Upper lobe of left lung (tissue), 6 donors: ENCODE measurements at regions not wholly inside any gene's neighbourhood (a gene's known extent, or its start where the extent isn't known, plus 50 kb on each side); places are given as distances from the start of the nearest gene placed in this dataset.
"Not testable (repeated sequence)": the region's sequence is repeated elsewhere in the genome, so short reads cannot be mapped to it uniquely, and the experiment has no call there.

Source experiments
- ATAC-seq, 2 donors: fragments of 200-7000 bp; cut with Tn5 transposase; one replicate each; pipeline ENCODE4 v1.9.1; 2022; ENCODE audit warnings: mild to moderate bottlenecking in 2 of 2, moderate library complexity in 2 of 2; ENCODE audit not compliant: low FRiP score in 2 of 2
- DNase-seq, 2 donors: peaks; one replicate each; pipeline ENCODE4 v3.0.0-alpha.2; 2019 to 2020
- H3K27ac ChIP-seq, 4 donors: fragments of 200-600 bp; sonication (generic); one replicate each; pipeline ENCODE4 v1.5.1; 2016 to 2019
- H3K27me3 ChIP-seq, 4 donors: fragments of 200-600 bp; sonication (generic); one replicate each; pipeline ENCODE4 v1.5.1; 2017 to 2019
- H3K36me3 ChIP-seq, 4 donors: fragments of 200-600 bp; sonication (generic); one replicate each; pipeline ENCODE4 v1.5.1; 2016 to 2019
- H3K4me1 ChIP-seq, 4 donors: fragments of 200-600 bp; sonication (generic); one replicate each; pipeline ENCODE4 v1.5.1; 2018 to 2019
- H3K4me3 ChIP-seq, 4 donors: fragments of 200-600 bp; sonication (generic); one replicate each; pipeline ENCODE4 v1.5.1; 2017 to 2019; ENCODE audit warnings: mild to moderate bottlenecking in 2 of 4, moderate library complexity in 1 of 4
- H3K9me3 ChIP-seq, 4 donors: fragments of 200-600 bp; sonication (generic); one replicate each; pipeline ENCODE4 v1.5.1; 2018 to 2019
- CTCF ChIP-seq, 6 experiments: fragments of 450-650 bp in 4 of 6; fragments of 200-600 bp in 2 of 6; sonication (generic) in 2 of 6; IDR thresholded peaks; one replicate each; pipeline ENCODE4 v1.5.1; 2016 to 2019; ENCODE audit warnings: antibody characterized with exemption in 6 of 6
- EP300 ChIP-seq, 4 donors: sonication (generic); formaldehyde crosslinking; IDR thresholded peaks; one replicate each; pipeline ENCODE4 v1.5.1; 2017; ENCODE audit warnings: antibody characterized with exemption in 4 of 4, control low read depth in 2 of 4
- POLR2A ChIP-seq, 4 donors: fragments of 450-650 bp; IDR thresholded peaks; one replicate each; pipeline ENCODE4 v1.5.1; 2016 to 2017; ENCODE audit warnings: antibody characterized with exemption in 4 of 4, mild to moderate bottlenecking in 2 of 4
- POLR2AphosphoS5 ChIP-seq, 2 donors: sonication (generic); formaldehyde crosslinking; IDR thresholded peaks; one replicate each; pipeline ENCODE4 v1.5.1; 2017; ENCODE audit warnings: antibody characterized with exemption in 2 of 2
- WGBS, 2 donors: methylation state at CpG; one replicate each; pipeline ENCODE4 v1.1.5; 2017 to 2018; 5-methylcytosine and 5-hydroxymethylcytosine counted together
- donor health status: DM: no; HTN: no; CAD: no; lungs with moderate emphysema.
- donor health status: DM: no; HTN: yes; CAD: no; lungs with severe emphysema.

- Histone ChIP-seq H3K27ac (no peak overlapping the region), H3K36me3 (no peaks in the 10 kb centered on the region), H3K4me3 (no peak overlapping the region), H3K4me1 (no peaks in the 10 kb centered on the region), H3K27me3 (no peaks in the 10 kb centered on the region), H3K9me3 (no peaks in the 10 kb centered on the region)
- ATAC-seq, result peak; percentile 67 to 86
- TF ChIP-seq CTCF (IDR thresholded peaks at IDR 0.05) (no peak), POLR2AphosphoS5 (IDR thresholded peaks at IDR 0.05) (no peak), POLR2A (IDR thresholded peaks at IDR 0.05) (no peak)
- WGBS, 2 donors, result 48 to 67% methylated on average over 12 to 15 of the region's 15 CpGs
- DNase-seq, result peak; percentile 40 to 74
Measured at GRCh38 chr6:118377711-118378414, 170.2 kb upstream of the PLN start.

DNA sequence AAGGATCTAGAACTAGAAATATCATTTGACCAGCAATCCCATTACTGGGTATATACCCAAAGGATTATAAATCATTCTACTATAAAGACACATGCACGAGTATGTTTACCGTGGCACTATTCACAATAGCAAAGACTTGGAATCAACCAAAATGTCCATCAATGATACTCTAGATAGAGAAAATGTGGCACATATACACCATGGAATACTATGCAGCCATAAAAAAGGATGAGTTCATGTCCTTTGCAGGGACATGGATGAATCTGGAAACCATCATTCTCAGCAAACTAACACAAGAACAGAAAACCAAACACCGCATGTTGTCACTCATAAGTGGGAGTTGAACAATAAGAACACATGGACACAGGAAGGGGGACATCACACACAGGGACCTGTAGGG is 167.5 kb upstream of the PLN start:
- not testable (repeated sequence) for H3K27me3 ChIP-seq, H3K4me1 ChIP-seq, H3K36me3 ChIP-seq, H3K27ac ChIP-seq, H3K9me3 ChIP-seq, ATAC-seq, DNase-seq, H3K4me3 ChIP-seq
- 97 to 98% methylated on average over 3 of the region's 3 CpGs for WGBS, 2 donors

- no peaks in the 10 kb centered on the region for H3K36me3 ChIP-seq
- no peak overlapping the region for H3K27ac ChIP-seq
- H3K4me3 ChIP-seq, result no peak overlapping the region
- no peaks in the 10 kb centered on the region for H3K9me3 ChIP-seq
- no peaks in the 10 kb centered on the region for H3K27me3 ChIP-seq
- no peak for ATAC-seq
- H3K4me1 ChIP-seq, result no peaks in the 10 kb centered on the region
- WGBS, 2 donors, result 39 to 49% methylated on average over 3 of the region's 3 CpGs
- TF ChIP-seq POLR2AphosphoS5 (IDR thresholded peaks at IDR 0.05), result no peak
- no peak for TF ChIP-seq CTCF (IDR thresholded peaks at IDR 0.05)
- no peak for DNase-seq
Measured at GRCh38 chr6:118382126-118382525, 166.0 kb upstream of the PLN start.

GRCh38 chr6:118383924-118384323 is 164.2 kb upstream of the PLN start:
- ATAC-seq (no peak), DNase-seq (no peak)
- WGBS, 2 donors, result 95 to 100% methylated on average over 1 of the region's 1 CpG

DNA sequence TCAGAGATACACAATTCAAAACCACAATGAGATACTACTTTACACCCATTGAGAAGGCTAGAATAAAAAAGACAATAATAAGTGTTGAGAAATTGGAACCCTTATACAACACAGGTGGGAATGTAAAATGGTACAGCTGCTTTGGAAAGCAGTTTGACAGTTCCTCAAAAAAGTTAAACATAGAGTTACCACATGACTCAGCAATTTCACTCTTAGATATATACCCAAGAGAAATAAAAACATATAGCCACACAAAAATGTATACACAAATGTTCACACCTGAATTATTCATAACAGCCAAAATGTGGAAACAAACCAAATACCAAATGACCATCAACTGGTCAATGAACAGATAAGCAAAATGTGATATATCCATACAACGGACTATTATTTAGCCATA is 161.1 kb upstream of the PLN start:
- no peak for DNase-seq
- Histone ChIP-seq H3K4me3 (no peak overlapping the region), H3K9me3 (no peaks in the 10 kb centered on the region), H3K4me1 (no peaks in the 10 kb centered on the region), H3K27me3 (no peaks in the 10 kb centered on the region), H3K36me3 (no peaks in the 10 kb centered on the region), H3K27ac (no peak overlapping the region)
- TF ChIP-seq POLR2AphosphoS5 (IDR thresholded peaks at IDR 0.05), result no peak
- TF ChIP-seq POLR2A (IDR thresholded peaks at IDR 0.05), result no peak
- no peak for TF ChIP-seq EP300 (IDR thresholded peaks at IDR 0.05)
- TF ChIP-seq CTCF (IDR thresholded peaks at IDR 0.05), result no peak
- no peak for ATAC-seq
- WGBS, 2 donors, result 97 to 98% methylated on average over 1 of the region's 1 CpG

More at GRCh38 chr6:118383924-118384323, 164.2 kb upstream of the PLN start:
- Histone ChIP-seq H3K4me1 (no peaks in the 10 kb centered on the region), H3K4me3 (no peak overlapping the region), H3K36me3 (no peaks in the 10 kb centered on the region), H3K27me3 (no peaks in the 10 kb centered on the region), H3K27ac (no peak overlapping the region), H3K9me3 (no peaks in the 10 kb centered on the region)
- TF ChIP-seq POLR2AphosphoS5 (IDR thresholded peaks at IDR 0.05) (no peak), CTCF (IDR thresholded peaks at IDR 0.05) (no peak), POLR2A (IDR thresholded peaks at IDR 0.05) (no peak), EP300 (IDR thresholded peaks at IDR 0.05) (no peak)
